Activated CD8-positive, alpha-beta memory T cell treated with anti-CD3 and anti-CD28 coated beads for 48 hours (primary cell): ENCODE measurements at regions not wholly inside any gene's neighbourhood (a gene's known extent, or its start where the extent isn't known, plus 50 kb on each side); places are given as distances from the start of the nearest gene placed in this dataset.

Experiments used
- DNase-seq, 3 experiments: peaks; one replicate each; pipeline ENCODE4 v3.0.0-alpha.2; 2020; ENCODE audit warnings: low read depth in 2 of 3, low spot score in 2 of 3

DNA sequence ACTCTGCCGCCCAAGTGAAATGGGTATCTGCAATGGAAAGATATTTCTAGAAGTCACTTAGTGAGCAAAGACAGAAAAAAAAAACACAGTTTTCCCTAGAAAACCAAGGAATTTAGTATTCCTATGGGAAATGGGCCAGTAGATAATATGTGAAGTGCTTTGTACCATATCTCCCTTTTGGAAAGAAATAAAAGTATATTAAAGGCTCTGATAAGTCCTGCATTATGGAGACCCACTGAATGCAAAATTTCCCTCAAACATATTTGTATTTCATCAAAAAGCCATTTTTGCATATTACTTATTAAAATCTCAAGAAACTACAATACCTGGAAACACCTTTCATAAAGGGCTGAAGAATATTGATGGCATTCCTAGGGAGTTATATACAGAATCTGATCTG is 51.6 kb upstream of the DYNLRB2 start:
- DNase-seq, result no peak

DNA sequence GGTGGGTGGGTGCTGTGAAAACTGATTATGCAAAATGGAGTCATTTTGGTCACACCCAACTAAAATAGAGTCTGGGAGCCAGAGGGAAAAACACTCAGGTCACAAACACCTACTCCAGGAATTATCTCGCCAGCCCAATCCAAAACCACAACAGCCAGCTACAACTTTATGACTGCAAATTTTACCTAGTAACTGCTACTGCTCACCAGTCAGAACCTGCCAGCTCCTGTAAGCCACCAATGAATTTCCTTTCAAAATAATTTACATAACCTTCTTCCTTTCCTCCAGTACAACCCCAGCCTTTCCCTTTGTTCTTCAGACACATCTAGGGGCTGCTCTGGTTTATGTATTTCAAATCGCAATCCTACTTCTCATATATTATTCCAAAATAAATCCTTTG is 52.6 kb upstream of the DYNLRB2 start:
- DNase-seq, result no peak

DNA sequence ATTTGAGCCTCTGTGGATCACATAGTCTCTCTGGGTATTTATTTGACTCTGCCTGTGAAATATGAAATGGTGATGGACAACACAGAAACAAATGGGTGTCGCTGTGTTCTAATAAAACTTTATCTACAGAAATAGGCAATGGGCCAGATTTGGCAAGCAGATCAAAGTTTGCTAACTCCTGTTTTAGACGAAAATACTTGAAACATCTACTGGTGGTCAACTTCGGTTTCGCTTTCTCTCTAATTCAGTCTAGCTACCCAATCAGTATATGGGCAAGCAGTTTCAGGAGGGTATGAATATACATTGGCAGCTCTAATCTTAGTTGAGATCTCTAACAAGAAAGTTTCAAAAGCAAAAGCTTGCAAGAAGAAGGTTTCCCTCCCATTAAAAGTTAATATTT is 60.1 kb upstream of the DYNLRB2 start:
- DNase-seq, result no peak

DNA sequence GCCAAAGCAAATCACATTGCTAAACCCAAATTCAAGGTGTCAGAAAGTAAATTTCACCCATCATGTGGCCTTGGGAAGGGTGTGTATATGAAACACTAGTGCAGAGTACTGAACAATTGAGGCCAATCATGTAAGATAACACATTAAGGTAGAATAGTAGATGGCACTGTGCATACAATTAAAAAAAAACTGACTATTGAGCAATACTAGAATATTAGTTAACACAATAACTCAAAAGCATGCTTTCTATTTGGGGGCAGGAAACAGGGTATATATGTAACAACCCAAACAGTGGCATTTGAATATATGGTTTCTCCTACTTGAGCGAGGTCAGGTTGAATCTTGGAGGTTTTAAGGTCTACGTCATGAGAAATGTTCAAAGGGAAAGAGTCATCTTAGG is 63.0 kb upstream of the DYNLRB2 start:
- no peak for DNase-seq

DNA sequence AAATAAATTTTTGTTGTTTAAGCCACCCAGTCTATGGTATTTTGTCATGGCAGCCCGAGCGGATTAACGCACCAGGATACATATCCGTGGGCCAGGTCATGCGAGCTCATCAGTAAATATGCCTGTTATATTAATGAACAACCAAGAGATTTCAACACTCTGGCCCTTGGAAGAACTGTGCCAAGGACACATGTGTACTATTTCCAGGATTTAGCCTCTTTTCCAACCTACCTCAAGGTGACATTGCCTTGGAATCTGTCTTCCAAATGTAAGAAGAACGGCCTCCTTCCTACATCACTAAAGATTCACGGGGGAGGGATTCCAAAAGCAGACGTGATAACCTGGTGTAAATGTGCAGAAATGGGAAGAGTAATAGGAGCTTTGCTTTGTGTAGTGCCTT is 72.8 kb upstream of the DYNLRB2 start:
- DNase-seq, result no peak

DNA sequence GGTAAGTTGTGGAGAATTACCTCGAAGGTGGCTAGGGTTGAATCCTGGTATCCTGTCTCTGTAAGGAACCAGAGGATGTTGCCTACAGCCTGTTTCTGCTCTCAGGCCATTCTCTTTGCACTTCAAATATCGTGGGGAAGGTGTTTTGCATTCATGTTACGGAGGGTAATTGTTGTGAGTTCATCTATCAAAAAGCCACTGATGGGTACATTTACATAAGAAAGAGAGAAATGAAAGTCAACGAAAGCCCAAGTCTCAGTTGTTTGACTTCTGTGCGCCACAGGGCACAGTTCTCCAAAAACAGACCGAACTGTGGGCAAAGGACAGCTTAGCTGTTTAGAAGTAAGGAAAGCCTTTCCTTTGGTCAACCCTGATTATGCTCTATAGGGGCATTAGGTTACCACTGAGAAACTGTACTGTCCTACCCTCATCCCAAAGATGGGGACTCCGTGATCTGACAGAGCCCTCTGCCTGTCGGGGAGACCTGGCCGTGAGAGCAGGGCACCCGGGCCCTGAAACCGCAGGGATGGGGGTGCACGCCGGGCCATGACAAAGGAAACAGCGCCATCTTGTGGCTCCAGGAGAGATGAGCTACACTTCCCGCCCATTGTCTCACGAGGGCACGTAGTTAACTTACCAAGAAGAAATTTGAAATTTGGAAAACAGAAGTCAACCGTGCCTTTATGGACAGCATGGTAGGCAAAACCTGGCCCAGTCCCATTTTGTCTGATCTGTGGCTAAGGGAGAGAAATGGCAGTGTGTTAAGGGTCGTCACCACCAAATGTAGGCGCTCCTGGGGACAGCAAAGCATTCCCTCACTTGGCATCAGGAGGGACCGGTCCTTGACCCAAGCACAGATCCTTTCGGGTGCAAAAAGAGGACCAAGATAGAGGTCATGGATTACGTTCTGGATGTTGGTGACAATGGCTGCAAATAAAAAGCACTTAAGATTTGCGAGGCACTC is 74.5 kb upstream of the DYNLRB2 start:
- DNase-seq, result peak; percentile 19 to 52 (median 24)

DNA sequence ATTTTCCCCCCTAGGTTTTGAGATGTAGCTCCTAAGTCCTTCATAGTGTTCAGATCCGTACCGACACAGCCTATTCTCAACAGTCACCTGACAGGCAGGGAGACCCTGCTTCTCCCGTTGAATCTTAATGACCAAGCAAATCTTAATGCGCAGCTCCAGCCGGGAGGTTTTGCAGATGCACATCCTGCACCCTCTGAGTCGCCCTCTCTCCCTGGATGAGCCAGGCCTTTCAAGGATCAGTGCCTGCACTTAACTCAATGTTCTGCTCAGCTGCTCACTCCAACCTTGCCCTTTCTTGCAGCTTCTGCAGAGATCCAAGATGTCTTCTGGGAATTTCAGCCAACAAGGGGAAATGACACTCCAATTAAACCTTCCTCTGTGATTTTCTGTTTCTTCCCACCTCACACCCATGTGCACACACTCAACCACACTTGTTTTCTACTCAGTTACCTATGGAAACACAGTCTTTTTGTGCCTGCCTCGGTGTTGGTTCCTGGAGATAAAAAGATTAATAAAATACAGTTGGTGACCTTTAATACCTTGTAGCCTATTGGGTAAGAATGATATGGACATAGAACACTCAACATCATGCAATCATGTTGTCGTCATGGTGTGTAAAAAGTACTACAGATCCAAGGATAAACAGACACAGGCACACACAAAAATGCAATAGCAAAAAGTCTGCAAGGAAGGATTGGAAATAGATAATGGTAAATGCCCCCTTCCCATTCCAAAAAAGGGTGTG is 76.9 kb upstream of the DYNLRB2 start:
- DNase-seq, result no peak

DNA sequence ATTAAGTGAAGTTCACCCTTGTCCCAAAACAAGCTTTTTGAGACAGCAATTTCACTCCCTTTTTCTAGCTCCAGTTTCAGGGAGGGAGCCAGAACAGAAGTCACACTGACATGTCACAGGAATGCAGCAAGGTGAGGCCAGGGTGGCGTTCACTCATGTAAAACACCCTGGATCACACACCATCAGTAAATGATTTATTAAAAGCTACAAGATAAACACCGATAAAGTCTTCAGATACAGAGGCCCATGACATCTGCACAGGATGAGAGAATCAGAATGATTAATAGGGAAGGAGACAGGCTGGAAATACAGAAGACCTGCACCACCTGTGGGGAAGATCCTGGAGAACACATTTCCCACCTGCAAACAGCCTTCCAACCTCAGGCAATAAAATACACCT is 77.5 kb upstream of the DYNLRB2 start:
- DNase-seq, result no peak

DNA sequence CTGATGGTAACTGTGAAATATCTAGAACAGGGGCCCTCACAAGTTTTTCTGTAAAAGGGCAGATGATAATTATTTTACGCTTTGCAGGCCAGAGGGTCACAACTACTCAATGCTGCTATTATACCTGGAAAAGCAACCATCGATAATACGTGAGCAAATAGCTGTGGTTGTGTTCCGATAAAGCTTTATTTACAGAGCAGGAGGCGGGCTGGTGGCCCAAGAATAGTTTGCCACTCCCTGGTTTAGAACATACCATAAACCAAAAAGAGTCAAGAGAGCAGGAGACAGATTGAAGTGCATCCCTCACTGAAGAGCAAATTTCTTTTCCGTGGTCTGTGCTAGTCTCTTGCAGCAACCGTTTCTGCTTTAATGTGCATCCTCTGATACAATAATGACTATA is 77.9 kb upstream of the DYNLRB2 start:
- no peak for DNase-seq

DNA sequence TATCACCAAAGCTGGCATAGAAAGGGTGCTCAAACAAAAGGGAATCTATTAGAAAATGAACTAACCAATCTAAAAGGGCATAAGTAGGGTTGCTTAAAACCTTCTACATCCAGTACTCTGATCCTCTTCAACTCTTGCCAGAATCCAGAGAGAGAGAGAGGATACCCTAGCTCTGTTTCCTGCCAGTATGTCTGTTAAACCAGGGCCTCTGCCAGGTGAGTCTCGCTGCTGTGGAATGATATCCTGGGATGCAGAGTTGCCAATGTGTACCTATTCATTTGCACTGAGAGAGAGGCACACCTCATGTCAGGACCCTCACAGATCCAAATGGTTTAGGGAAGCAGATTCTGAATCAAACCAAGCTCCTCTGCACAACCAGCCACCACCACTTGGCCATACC is 79.8 kb upstream of the DYNLRB2 start:
- no peak for DNase-seq

DNA sequence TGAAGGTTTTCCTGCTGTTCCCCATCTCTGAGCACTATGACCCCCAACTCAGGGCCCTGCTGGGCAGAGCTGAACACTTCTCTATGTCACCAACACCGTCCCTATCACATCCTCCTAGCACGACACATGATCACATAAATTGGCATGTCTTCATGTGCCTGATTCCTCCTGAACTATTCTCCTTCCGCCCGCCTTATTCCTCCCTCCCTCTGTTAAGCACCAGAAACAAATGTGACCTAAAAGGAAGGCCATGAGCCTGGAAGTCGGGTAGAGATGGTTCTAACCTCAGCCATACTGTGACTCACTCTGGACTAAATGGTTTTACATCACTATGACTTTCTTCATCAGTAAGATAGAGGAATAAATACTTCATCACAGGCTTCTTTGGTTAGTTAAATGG is 80.8 kb upstream of the DYNLRB2 start:
- no peak for DNase-seq

DNA sequence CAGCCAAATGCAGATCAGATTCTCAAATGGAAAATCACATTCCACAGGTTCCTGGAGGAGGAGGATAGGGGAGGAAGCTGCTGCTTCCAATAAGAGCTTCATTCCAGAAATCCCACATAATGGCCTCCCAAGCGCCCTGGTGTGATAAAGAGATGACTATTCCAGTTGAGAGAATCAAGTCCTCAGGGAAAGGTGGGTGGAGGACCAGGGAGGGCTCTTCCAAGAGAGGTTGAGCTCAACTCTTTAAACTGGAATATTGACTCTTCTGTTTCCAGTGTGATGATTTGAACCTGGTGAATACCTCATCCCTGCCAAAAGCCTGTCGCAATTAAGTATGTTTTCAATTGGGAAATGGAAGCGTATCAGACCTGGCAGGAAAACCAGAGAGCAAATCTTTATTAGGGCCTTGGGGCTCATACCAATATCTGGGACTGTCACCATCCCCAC is 81.4 kb upstream of the DYNLRB2 start:
- no peak for DNase-seq

DNA sequence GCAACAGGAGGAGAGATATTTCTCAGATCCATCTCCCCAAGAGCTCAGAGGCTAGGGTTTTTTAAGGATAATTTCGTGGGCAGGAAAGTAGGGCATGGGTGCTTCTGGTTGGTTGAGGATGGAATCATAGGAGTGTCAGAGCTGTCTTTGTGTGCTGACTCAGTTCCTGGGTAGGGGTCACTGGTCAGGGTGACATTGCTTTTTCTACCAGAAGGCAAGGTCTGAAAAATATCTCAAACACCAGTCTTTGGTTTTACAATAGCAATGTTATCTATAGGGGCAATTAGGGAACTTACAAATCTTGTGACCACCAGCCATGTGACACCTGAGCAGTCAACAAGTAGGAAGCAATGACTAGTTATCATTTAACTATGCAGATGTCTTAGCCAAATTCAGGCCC is 82.9 kb upstream of the DYNLRB2 start:
- no peak for DNase-seq

DNA sequence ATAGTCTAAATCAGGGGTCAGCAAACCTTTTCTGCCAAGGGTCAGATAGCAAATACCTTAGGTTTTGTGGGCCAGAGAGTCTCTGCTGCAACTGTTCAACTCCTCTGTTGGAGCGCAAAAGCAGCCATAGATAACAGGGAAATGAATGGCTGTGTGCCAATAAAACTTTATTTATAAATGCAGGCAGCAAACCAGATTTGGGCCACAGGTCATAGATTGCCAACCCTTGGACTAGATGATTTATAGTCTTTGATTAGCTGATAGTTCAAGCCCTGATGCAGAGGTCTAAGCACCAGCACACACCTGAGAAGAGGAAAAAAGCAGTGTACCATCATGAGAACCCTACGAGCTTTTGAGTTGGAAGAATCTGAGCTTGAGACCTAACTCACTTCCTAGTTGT is 86.0 kb upstream of the DYNLRB2 start:
- DNase-seq, result no peak

DNA sequence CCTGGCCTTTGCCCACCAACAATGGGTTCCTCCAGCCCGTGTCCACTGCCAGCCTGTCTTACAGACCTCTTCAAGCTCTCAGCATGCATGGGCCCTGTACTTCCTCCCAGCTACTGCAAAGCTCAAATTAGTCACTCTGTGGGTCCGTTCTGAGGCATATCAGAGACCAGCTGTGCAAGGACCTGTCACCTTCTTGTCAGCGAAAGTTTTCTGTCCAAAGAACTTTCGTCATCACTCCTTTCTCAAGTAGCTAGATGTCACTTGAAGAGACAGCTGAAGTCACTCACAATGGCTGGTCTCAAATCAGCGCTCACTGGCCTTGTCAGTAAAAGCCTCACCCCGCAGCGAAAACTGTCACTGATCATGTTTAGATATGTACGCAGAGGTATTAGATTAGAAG is 91.4 kb upstream of the DYNLRB2 start:
- no peak for DNase-seq

DNA sequence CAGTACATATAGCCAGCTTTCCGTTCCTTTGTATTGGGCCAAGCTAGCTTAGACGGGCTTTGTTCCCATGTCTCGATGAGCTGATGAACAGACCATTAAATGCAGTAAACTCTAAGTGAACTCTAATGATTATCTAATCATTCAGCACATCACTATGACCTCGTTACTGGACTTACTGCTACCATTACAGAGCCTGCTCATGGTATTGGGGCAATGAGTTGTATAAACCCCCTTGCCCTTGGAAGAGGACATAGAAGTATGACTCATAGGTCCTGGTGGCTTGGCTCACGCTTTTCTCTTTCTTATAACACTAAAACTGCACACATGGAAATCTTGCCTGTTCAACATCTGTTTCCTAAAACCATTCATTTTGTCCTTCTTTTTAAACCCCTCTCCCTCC is 93.6 kb upstream of the DYNLRB2 start:
- no peak for DNase-seq

DNA sequence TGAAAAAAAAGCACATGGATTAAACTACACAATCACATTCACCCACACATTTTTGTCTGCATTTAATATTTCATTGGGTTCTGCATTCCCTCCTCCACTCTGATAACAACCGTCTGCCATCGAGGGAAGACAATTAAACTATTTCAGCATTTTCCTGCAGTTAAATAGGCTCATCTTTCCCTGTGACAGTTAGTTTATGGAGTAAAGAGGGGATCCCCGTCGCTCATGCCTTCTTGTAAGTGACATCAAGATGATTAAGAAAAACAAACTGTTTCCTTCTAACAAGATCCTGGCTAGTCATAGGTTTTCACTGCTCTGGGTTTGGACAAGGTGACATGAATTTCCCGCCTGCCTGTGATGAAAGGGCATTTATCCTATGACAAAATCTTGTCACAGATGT is 98.0 kb upstream of the DYNLRB2 start:
- DNase-seq, result no peak

DNA sequence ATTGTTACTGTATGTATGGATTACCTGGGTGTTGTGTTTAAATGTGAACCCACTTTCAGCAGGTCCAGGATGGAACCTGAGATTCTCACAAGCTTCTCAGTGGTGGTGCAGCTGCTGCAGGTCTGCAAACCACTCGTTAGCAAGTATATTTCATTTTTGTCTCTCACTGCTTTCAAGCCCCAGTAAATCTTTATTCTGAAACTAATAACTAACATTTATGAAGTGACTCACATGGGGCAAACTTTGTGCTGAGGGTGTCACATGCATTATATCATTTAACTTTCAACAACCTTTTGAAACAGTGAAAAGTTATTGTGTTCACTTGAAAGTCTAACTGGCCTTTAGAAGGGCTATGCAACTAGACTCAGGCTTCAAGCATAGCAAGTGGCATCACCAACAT is 98.9 kb upstream of the DYNLRB2 start:
- no peak for DNase-seq

DNA sequence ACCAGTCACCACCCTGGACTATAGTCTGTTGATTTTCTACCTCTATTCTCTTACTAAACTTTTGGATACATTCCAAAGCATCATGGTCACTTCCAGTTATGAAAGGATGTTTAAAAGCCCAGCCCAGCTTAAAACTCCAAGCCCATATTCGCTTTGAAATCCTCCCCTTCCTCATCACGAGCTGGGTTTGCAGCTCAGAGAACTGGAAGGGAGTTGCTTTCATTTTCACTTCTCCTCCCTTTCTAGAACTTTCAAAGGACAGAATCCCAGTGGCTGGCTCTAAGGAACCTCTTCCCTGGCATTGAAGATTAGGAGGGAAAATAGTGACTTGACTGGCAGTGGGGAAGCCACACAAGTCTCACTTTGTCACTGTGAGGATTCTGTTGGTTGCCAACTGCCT is 100.1 kb upstream of the DYNLRB2 start:
- DNase-seq, result no peak

DNA sequence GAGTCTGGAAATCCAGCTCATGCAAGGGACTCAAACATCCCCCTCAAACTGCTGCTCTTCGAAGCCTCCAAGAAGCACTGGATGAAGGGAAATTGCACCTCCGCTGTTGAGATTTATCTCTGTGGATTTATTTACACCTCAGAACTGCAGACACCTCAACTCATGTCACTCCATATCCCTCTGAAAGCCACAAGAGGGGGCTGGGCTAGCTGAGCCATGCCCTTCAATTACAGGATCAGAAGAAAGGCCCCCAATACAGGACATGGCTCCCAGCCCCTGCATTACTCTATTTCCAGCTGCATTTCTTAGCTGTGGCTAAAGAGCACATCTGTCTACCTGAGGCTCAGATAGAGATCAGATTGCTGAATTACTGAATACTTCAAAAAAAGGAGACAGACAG is 103.1 kb upstream of the DYNLRB2 start:
- DNase-seq, result no peak

DNA sequence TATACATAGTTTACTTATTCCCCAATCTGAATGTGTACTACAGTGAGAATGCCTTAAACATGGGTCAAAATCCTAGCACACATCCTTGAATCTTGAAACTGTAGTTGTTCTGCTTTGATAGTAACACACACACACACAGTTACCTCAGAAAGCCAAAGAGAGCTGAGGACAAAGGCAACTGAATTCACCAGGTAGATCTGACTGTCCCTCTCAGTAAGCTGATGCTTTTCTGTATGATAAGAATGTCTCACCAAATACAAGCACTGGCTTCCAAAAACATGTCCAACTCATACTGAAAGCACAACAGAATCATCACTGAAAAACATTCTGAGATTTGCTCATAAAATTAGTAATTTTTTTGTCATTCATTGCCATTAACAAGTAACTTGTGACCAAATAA is 104.3 kb upstream of the DYNLRB2 start:
- no peak for DNase-seq

DNA sequence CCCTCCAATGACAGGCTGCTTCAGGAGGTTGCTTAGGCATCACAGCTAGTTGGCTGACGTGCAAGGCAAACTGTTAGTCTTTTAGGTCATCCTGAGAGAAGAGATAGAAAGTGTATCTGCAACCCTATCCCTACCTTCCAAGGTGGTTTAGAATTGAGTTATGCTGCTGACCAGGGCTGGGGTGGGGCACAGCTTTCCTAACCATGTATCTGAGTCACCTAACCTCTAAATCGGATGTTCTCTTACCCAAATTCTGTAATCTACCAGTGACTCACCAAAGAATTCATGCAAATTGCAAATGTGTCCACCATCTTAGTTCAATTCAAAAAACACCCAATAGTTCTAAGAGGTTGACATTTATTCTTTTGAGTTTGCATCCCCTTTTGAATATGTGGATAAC is 107.2 kb upstream of the DYNLRB2 start:
- no peak for DNase-seq
